Naive thymus-derived CD8-positive, alpha-beta T cell (primary cell): ENCODE measurements at regions not wholly inside any gene's neighbourhood (a gene's known extent, or its start where the extent isn't known, plus 50 kb on each side); places are given as distances from the start of the nearest gene placed in this dataset.
A peak's percentile ranks its signal among the peaks of the same experiment; 100 is the strongest.

Experiments used
- ATAC-seq, 2 donors: fragments of 150-1000 bp; cut with Tn5 transposase in 1 of 2; sonication (Bioruptor Pico), chemical (Tn5 transposase) in 1 of 2; 1 replicate in 1 of 2; 2 replicates in 1 of 2; pipeline ENCODE4 v1.10.0; 2021; ENCODE audit warnings: mild to moderate bottlenecking in 2 of 2, moderate library complexity in 2 of 2
- POLR2A ChIA-PET: fragments of 350-600 bp; sonication (Branson Sonifier 250); formaldehyde crosslinking; loops from one replicate; lab custom pipeline; 2021; ENCODE audit warnings: antibody characterized with exemption; lab: Charles Lee
- DNase-seq, 10 donors: peaks; one replicate each; pipeline versions ENCODE4 v3.0.0 to v3.0.0-alpha.2; 2020 to 2022
- H3K27ac Mint-ChIP-seq, 10 donors: one replicate each; pipeline ENCODE4 v1.8.0; 2020 to 2022; ENCODE audit warnings: mild to moderate bottlenecking in 10 of 10, mixed read lengths in 10 of 10, moderate library complexity in 4 of 10, inconsistent platforms in 1 of 10
- H3K27me3 Mint-ChIP-seq, 5 donors: one replicate each; pipeline ENCODE4 v1.8.0; 2021 to 2022; ENCODE audit warnings: mixed read lengths in 5 of 5
- H3K36me3 Mint-ChIP-seq, 3 donors: one replicate each; pipeline ENCODE4 v1.8.0; 2020 to 2022; ENCODE audit warnings: mixed read lengths in 3 of 3, mild to moderate bottlenecking in 2 of 3, inconsistent platforms in 1 of 3
- H3K4me1 Mint-ChIP-seq, 4 donors: one replicate each; pipeline ENCODE4 v1.8.0; 2021 to 2022; ENCODE audit warnings: mixed read lengths in 4 of 4
- H3K4me3 Mint-ChIP-seq, 10 donors: one replicate each; pipeline ENCODE4 v1.8.0; 2020 to 2022; ENCODE audit warnings: mild to moderate bottlenecking in 10 of 10, mixed read lengths in 10 of 10, moderate library complexity in 6 of 10, inconsistent platforms in 1 of 10
- H3K9me3 Mint-ChIP-seq, 9 donors: one replicate each; pipeline ENCODE4 v1.8.0; 2020 to 2022; ENCODE audit warnings: mixed read lengths in 9 of 9, mild to moderate bottlenecking in 3 of 9, inconsistent platforms in 1 of 9, moderate library complexity in 1 of 9

- Mint-ChIP-seq H3K36me3 (no peaks in the 10 kb centered on the region), H3K27ac (no peak overlapping the region), H3K4me3 (no peak overlapping the region), H3K27me3 (peaks cover 3 to 51% (median 8%) of the 10 kb centered on the region in 5 donors), H3K9me3 (peaks cover 0 to 3% (median 0%) of the 10 kb centered on the region in 9 donors), H3K4me1 (no peaks in the 10 kb centered on the region)
- POLR2A ChIA-PET = no interaction called here
- no peak for DNase-seq
- ATAC-seq = no peak
Observed at GRCh38 chr10:83892737-83893136, 246.6 kb upstream of the GHITM start.

GRCh38 chr10:83896219-83896618 is 243.1 kb upstream of the GHITM start:
- Mint-ChIP-seq H3K27me3 (peaks cover 0 to 42% (median 5%) of the 10 kb centered on the region in 5 donors), H3K36me3 (no peaks in the 10 kb centered on the region), H3K4me3 (no peak overlapping the region), H3K9me3 (peaks cover 0 to 9% (median 0%) of the 10 kb centered on the region in 9 donors), H3K27ac (no peak overlapping the region), H3K4me1 (no peaks in the 10 kb centered on the region)
- POLR2A ChIA-PET = no interaction called here
- DNase-seq (no peak), ATAC-seq (no peak)

- POLR2A ChIA-PET = no interaction called here
- ATAC-seq (no peak), DNase-seq (no peak)
- H3K9me3 Mint-ChIP-seq = peaks cover 0 to 10% (median 0%) of the 10 kb centered on the region in 9 donors
- no peaks in the 10 kb centered on the region for H3K36me3 Mint-ChIP-seq
- H3K27ac Mint-ChIP-seq = peak overlapping the region in 1 of 10 donors; percentile 45
- no peak overlapping the region for H3K4me3 Mint-ChIP-seq
- H3K4me1 Mint-ChIP-seq = no peaks in the 10 kb centered on the region
- H3K27me3 Mint-ChIP-seq = peaks cover 0 to 33% (median 3%) of the 10 kb centered on the region in 5 donors
Observed at GRCh38 chr10:83897626-83898025, 241.7 kb upstream of the GHITM start.

GRCh38 chr10:83908506-83908905 is 230.8 kb upstream of the GHITM start:
- Mint-ChIP-seq H3K9me3 (peaks cover 0 to 6% (median 0%) of the 10 kb centered on the region in 9 donors), H3K4me1 (no peaks in the 10 kb centered on the region), H3K36me3 (no peaks in the 10 kb centered on the region), H3K27me3 (peaks cover 0 to 5% (median 0%) of the 10 kb centered on the region in 5 donors), H3K27ac (no peak overlapping the region), H3K4me3 (no peak overlapping the region)
- DNase-seq (no peak), ATAC-seq (no peak)
- POLR2A ChIA-PET = no interaction called here

DNA sequence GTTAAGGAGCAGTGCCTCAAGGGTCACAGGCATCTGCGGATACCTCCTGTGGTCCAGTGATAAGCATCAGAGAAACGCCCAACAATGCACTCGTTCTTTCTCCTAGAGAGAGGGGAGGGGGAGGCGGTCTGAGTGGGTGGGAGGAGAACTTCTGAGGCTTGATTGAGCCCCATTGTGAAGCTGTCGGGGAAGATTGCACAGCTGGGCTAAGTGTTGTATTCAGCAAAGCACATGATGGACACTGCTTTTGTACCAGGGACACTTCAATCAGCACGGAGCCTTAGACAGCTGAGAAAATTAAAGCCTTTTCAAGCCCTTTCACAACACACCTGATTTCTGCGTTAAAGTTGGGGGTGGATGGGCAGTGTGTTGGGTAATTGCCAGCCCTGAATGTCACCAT is 230.3 kb upstream of the GHITM start:
- H3K27me3 Mint-ChIP-seq = peaks cover 0 to 5% (median 0%) of the 10 kb centered on the region in 5 donors
- ATAC-seq (no peak), DNase-seq (no peak)
- peaks cover 0 to 3% (median 0%) of the 10 kb centered on the region in 9 donors for H3K9me3 Mint-ChIP-seq
- POLR2A ChIA-PET = no interaction called here
- no peak overlapping the region for H3K4me3 Mint-ChIP-seq
- H3K36me3 Mint-ChIP-seq = no peaks in the 10 kb centered on the region
- no peak overlapping the region for H3K27ac Mint-ChIP-seq
- H3K4me1 Mint-ChIP-seq = no peaks in the 10 kb centered on the region

DNA sequence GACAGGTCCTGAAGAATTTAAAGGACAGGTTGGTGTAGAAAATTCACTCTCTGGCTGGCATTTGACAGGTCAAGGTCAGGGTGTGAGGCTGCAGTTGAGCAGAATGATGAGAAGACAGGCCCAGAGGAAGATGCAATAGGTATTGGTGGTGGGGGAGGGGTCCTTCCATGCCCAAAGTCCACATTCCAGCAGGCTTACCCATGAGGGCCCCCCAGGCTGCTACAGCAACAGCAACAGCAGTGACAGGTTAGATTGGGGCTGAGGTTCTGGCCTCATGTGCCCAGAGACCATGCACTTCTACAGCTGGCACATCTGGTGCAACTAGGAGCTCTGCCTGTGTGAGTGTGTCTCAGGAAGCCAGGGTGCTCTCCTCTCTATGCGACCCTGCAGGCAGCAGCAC is 223.5 kb upstream of the GHITM start:
- peaks cover 0 to 3% (median 0%) of the 10 kb centered on the region in 9 donors for H3K9me3 Mint-ChIP-seq
- no peaks in the 10 kb centered on the region for H3K4me1 Mint-ChIP-seq
- no peak for ATAC-seq
- H3K4me3 Mint-ChIP-seq = no peak overlapping the region
- H3K36me3 Mint-ChIP-seq = no peaks in the 10 kb centered on the region
- no peak overlapping the region for H3K27ac Mint-ChIP-seq
- peaks cover 4 to 21% (median 11%) of the 10 kb centered on the region in 5 donors for H3K27me3 Mint-ChIP-seq
- POLR2A ChIA-PET = no interaction called here
- DNase-seq = no peak

- POLR2A ChIA-PET = no interaction called here
- Mint-ChIP-seq H3K27me3 (peaks cover 4 to 31% (median 14%) of the 10 kb centered on the region in 5 donors), H3K4me1 (no peaks in the 10 kb centered on the region), H3K4me3 (no peak overlapping the region), H3K36me3 (no peaks in the 10 kb centered on the region), H3K9me3 (peaks cover 0 to 3% (median 0%) of the 10 kb centered on the region in 9 donors), H3K27ac (no peak overlapping the region)
- DNase-seq (no peak), ATAC-seq (no peak)
Observed at GRCh38 chr10:83917537-83918506, 221.5 kb upstream of the GHITM start.

- H3K36me3 Mint-ChIP-seq = no peaks in the 10 kb centered on the region
- POLR2A ChIA-PET = no interaction called here
- H3K4me1 Mint-ChIP-seq = no peaks in the 10 kb centered on the region
- H3K27ac Mint-ChIP-seq = no peak overlapping the region
- peaks cover 0 to 3% (median 0%) of the 10 kb centered on the region in 9 donors for H3K9me3 Mint-ChIP-seq
- no peak overlapping the region for H3K4me3 Mint-ChIP-seq
- H3K27me3 Mint-ChIP-seq = peaks cover 6 to 38% (median 14%) of the 10 kb centered on the region in 5 donors
- ATAC-seq (no peak), DNase-seq (no peak)
Observed at GRCh38 chr10:83919187-83919586, 220.1 kb upstream of the GHITM start.

GRCh38 chr10:83921984-83922860 is 217.1 kb upstream of the GHITM start:
- no peaks in the 10 kb centered on the region for H3K4me1 Mint-ChIP-seq
- no peaks in the 10 kb centered on the region for H3K36me3 Mint-ChIP-seq
- DNase-seq = no peak
- H3K27ac Mint-ChIP-seq = no peak overlapping the region
- peaks cover 5 to 45% (median 11%) of the 10 kb centered on the region in 5 donors for H3K27me3 Mint-ChIP-seq
- POLR2A ChIA-PET = no interaction called here
- H3K4me3 Mint-ChIP-seq = no peak overlapping the region
- no peak for ATAC-seq
- peaks cover 0 to 3% (median 0%) of the 10 kb centered on the region in 9 donors for H3K9me3 Mint-ChIP-seq

GRCh38 chr10:83925133-83925532 is 214.2 kb upstream of the GHITM start:
- H3K4me3 Mint-ChIP-seq = no peak overlapping the region
- H3K4me1 Mint-ChIP-seq = no peaks in the 10 kb centered on the region
- H3K27ac Mint-ChIP-seq = no peak overlapping the region
- POLR2A ChIA-PET = no interaction called here
- DNase-seq (no peak), ATAC-seq (no peak)
- H3K36me3 Mint-ChIP-seq = no peaks in the 10 kb centered on the region
- no peaks in the 10 kb centered on the region for H3K9me3 Mint-ChIP-seq
- peaks cover 5 to 46% (median 9%) of the 10 kb centered on the region in 5 donors for H3K27me3 Mint-ChIP-seq

- ATAC-seq (no peak), DNase-seq (no peak)
- Mint-ChIP-seq H3K9me3 (no peaks in the 10 kb centered on the region), H3K27ac (no peak overlapping the region), H3K27me3 (peaks cover 5 to 34% (median 7%) of the 10 kb centered on the region in 5 donors), H3K4me3 (no peak overlapping the region), H3K36me3 (no peaks in the 10 kb centered on the region), H3K4me1 (no peaks in the 10 kb centered on the region)
- POLR2A ChIA-PET = no interaction called here
Observed at GRCh38 chr10:83926606-83927005, 212.7 kb upstream of the GHITM start.

DNA sequence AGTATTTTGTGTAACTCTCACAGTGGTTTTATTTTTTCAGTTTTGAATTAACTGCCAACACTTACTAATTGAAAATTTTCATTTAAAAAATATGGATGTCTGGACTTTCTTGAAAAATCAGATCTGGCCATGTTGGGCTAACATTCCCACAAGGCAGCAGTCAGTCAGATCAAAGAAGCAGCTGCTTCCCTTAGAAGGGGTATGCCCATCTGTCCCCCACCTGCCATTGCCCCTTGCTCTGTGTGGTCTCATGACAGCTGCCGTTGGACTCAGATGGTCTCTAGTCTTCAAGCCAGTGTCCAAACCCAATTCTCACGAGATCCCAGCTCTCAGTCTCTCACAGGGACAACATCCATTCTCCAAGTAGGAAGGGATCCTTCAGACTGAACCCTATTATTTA is 212.1 kb upstream of the GHITM start:
- H3K36me3 Mint-ChIP-seq = no peaks in the 10 kb centered on the region
- no peak overlapping the region for H3K4me3 Mint-ChIP-seq
- ATAC-seq = no peak
- H3K27me3 Mint-ChIP-seq = peaks cover 5 to 34% (median 7%) of the 10 kb centered on the region in 5 donors
- no peaks in the 10 kb centered on the region for H3K9me3 Mint-ChIP-seq
- no peak overlapping the region for H3K27ac Mint-ChIP-seq
- no peak for DNase-seq
- POLR2A ChIA-PET = no interaction called here
- no peaks in the 10 kb centered on the region for H3K4me1 Mint-ChIP-seq

- no peak overlapping the region for H3K27ac Mint-ChIP-seq
- no peak for DNase-seq
- no peaks in the 10 kb centered on the region for H3K36me3 Mint-ChIP-seq
- no peaks in the 10 kb centered on the region for H3K9me3 Mint-ChIP-seq
- H3K4me3 Mint-ChIP-seq = no peak overlapping the region
- ATAC-seq = no peak
- POLR2A ChIA-PET = no interaction called here
- H3K27me3 Mint-ChIP-seq = peaks cover 4 to 23% (median 7%) of the 10 kb centered on the region in 5 donors
- no peaks in the 10 kb centered on the region for H3K4me1 Mint-ChIP-seq
Observed at GRCh38 chr10:83929399-83929798, 209.9 kb upstream of the GHITM start.
